ENCODE measurements at regions not wholly inside any gene's neighbourhood (a gene's known extent, or its start where the extent isn't known, plus 50 kb on each side); places are given as distances from the start of the nearest gene placed in this dataset.
A peak's percentile ranks its signal among the peaks of the same experiment; 100 is the strongest.

GRCh38 chr12:30015631-30016337, 232.0 kb upstream of the TMTC1 start:
- no peak for DNase-seq (ENCODE audit: low spot score)
- intact Hi-C loops (cut with DNase I), result no loop called here
- ATAC-seq, result no peak

GRCh38 chr12:30014991-30015390, 231.2 kb upstream of the TMTC1 start:
- ATAC-seq, result no peak
- no peak for DNase-seq (ENCODE audit: low spot score)
- intact Hi-C loops (cut with DNase I), result no loop called here

GRCh38 chr12:30012816-30013450, 229.2 kb upstream of the TMTC1 start:
- ATAC-seq, result no peak

DNA sequence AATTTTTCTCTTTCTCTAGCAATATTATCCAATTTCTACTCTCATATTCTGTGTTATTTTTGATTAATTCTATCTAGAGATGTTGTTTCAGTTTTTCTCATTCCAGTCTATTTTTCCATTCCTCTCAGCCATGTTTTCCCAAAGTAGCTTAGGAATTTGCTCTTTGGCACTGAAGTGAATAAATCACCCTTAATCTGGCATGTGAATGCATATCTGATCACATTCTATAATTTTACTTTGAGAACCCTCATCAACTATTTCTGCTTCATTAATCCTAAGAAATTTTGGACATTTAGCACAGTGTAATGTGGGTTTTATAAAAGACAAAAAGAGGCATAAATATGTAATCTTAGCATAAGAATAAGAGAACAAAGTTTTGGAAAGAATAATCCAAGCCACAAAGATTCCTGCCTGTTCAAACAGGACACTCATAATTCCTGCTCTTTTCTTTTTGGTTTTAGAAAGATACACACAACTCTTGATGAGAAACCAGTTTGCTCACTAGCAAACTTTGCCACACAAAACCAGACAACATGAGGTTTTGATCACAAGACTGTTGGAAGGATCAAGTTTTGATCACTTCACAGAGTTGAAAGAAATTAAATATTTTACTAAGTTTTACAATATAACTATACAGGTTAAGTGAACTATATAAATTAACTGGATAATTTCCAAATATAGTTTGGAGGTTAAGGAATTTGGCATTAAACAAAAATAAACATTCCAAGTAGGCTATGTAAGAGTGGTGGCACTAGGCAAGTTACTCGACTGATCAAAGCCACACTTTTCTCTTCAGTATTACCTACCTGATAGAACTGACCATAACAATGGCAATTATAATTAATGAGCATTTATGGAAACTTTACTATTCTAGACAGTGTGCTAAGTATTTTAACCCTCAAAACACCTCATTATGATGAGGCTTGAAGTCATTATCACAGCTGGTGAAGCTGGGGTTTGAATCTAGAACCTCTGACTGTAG, 226.6 kb upstream of the TMTC1 start:
- ATAC-seq (peak; percentile 51), DNase-seq (ENCODE audit: low spot score) (no peak)
- intact Hi-C loops (cut with DNase I), result no loop called here

More at GRCh38 chr12:30012816-30013450, 229.2 kb upstream of the TMTC1 start:
- intact Hi-C loops (cut with DNase I), result no loop called here
- DNase-seq (ENCODE audit: low spot score), result no peak

- ATAC-seq (peak; percentile 14), DNase-seq (ENCODE audit: low spot score) (no peak)
- intact Hi-C loops (cut with DNase I), result no loop called here
Observed at GRCh38 chr12:30006021-30006420, 222.3 kb upstream of the TMTC1 start.

- DNase-seq (ENCODE audit: low spot score), result no peak
- no peak for ATAC-seq
- intact Hi-C loops (cut with DNase I), result no loop called here
Observed at GRCh38 chr12:30003321-30003720, 219.6 kb upstream of the TMTC1 start.

- DNase-seq (ENCODE audit: low spot score) (no peak), ATAC-seq (no peak)
- intact Hi-C loops (cut with DNase I), result no loop called here
Observed at GRCh38 chr12:30002677-30003076, 218.9 kb upstream of the TMTC1 start.

DNA sequence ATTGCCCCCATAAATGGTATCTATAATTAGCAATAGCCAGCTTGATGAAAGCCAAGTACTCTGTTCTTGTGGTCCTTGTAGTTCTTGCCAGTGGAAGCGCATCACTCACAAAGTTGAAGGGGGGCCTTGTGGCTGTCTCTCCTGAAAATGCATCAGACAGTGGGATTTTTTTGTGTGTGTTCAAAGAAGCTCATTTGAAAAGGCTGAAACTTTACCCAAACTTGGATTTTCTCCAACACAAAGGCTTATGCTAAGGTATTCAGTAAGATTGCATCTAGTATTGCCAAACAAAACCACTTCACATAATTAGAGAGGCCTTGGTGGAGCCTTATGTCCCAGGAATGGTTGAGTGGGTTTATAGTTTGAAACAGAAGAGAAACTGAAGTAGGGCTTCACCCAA, 216.7 kb upstream of the TMTC1 start:
- ATAC-seq, result no peak
- intact Hi-C loops (cut with DNase I), result no loop called here
- no peak for DNase-seq (ENCODE audit: low spot score)

DNA sequence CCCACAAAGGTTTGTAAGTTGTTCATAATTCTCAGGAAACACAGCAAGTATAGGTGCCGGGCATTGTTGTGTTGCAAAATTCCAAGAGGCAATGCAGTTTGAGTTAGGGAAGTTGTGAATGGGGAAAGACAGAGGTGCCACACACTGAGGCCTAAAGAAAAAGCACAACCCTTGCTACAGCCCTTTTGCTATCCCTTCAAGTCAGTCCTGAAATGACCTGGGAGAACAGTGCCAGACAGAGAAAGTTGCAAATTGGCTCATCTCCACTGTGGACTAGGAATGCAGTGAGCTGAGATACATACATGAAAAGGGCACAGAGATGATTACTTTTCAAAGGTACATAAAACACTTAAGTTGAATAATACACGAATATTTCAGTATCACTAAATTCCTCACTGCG, 213.3 kb upstream of the TMTC1 start:
- intact Hi-C loops (cut with DNase I), result no loop called here
- DNase-seq (ENCODE audit: low spot score) (no peak), ATAC-seq (no peak)

DNA sequence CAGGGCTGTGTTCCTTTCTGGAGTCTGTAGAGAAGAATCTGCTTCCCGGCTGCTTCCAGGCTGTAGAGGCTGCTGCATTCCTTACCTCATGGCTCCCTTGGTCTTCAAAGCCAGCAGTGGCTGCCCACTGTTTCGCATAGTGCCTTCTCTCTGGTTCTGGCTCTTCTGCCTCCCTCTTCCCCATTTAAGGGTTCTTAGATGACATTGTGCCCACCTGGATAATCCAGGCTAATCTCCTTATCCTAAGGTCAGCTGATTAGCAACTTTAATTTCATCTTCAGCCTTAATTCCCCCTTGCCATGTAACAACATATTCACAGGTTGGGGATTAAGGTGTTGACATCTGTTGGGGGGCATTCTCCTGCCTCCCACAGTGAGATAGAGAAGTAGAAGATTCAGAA, 208.6 kb upstream of the TMTC1 start:
- DNase-seq (ENCODE audit: low spot score), result no peak
- ATAC-seq, result no peak
- intact Hi-C loops (cut with DNase I), result no loop called here

DNA sequence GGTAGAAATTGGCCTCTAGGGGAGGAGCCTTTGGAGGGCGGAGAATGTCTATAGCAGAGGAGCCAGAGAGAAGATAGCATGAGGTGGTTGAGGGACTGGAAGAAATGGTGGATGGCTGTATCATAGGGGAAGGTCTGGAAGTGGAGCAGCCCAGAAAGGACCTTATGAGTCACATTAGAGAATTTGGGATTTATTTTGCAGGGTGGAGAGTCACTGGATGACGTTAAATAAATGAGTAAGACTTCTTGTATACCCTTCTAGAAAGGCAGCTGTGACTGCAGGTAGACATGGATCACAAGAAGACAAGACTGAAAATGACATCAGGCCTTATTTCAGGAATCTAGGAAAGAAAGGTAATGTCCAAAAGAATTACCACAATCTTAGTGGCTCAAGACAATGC, 208.2 kb upstream of the TMTC1 start:
- intact Hi-C loops (cut with DNase I), result no loop called here
- ATAC-seq (no peak), DNase-seq (ENCODE audit: low spot score) (no peak)

GRCh38 chr12:29990971-29991370, 207.2 kb upstream of the TMTC1 start:
- intact Hi-C loops (cut with DNase I), result no loop called here
- ATAC-seq (no peak), DNase-seq (ENCODE audit: low spot score) (no peak)

GRCh38 chr12:29983851-29984250, 200.1 kb upstream of the TMTC1 start:
- ATAC-seq, result peak; percentile 36
- no peak for DNase-seq (ENCODE audit: low spot score)
- intact Hi-C loops (cut with DNase I), result no loop called here

DNA sequence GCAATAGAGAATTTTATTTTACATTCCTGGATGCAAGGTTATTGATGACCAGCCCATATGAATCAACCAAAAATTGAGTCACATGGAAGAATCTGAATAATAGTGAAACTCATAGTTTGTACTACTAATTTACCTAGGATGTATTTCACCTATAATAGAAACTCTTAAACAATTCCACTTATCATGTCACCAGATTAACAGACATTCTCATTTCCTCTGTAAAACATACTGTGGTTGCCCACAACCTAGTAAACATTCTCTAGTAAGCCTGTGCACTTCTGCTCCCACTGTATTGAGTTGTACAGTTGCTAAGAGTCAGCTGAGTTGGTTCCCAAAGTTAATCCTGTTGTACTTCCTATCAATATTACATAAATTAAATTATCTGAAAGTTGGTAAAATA, 196.6 kb upstream of the TMTC1 start:
- DNase-seq (ENCODE audit: low spot score) (no peak), ATAC-seq (no peak)
- intact Hi-C loops (cut with DNase I), result no loop called here

- intact Hi-C loops (cut with DNase I), result no loop called here
- ATAC-seq (no peak), DNase-seq (ENCODE audit: low spot score) (no peak)
Observed at GRCh38 chr12:29971446-29971845, 187.7 kb upstream of the TMTC1 start.

DNA sequence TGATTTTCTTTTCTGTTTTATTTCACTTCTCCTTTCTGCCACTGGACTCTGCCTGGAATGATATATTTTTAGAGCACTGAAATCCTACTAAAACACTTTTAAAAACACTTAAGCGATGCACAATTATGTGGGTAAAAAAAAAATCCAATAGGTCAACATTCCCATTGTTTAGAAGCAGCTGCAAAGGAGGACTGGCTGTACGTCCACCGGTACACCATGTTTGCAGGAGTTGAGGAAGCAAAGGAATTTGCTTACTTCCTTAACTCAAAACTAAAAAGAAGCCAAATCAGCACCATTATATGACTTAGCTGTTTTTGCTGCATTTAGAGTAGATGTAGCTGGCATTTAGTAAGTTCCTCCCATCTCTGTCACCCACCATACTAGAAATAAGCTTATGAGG, 186.8 kb upstream of the TMTC1 start:
- no peak for DNase-seq (ENCODE audit: low spot score)
- intact Hi-C loops (cut with DNase I), result no loop called here
- ATAC-seq, result no peak

- intact Hi-C loops (cut with DNase I), result no loop called here
- ATAC-seq, result no peak
Observed at GRCh38 chr12:29962276-29963035, 178.7 kb upstream of the TMTC1 start.

DNA sequence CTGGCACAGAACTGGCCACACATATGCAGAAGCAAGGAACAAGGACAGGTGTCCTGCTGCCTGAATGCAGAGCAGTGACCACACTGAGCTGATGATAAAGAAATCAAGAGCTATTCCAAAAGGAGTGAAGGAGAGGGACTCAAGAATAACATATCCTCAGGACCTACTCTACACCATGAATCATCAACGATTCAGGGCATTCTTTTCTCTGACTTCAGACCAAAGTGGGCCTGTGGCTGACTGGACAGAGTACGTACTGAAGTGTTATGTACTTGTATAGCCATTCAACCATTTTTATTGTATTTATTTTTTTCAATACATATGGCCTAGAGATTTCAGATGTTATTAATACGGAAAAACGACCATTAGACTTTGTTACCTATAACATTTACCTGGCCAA, 177.5 kb upstream of the TMTC1 start:
- intact Hi-C loops (cut with DNase I), result no loop called here
- no peak for DNase-seq (ENCODE audit: low spot score)

More at GRCh38 chr12:29962276-29963035, 178.7 kb upstream of the TMTC1 start:
- DNase-seq (ENCODE audit: low spot score), result no peak

DNA sequence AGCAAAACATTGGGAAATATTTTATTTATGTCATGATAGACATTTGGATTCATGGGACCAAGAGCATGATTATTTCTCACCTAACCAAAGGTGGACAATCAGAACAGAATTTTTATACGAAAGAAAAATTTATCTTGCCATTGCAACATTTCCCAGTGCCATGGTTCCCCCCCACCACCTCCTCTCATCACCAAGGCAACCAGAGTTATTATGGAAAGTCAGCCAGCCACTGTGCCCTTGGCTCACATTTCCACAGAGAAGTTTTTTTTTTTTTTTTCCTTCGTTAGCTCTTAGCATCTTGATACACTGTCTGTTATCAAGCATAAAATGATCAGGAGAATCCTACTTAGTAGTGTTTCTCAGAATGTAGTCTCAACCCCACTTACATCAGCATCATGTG, 176.4 kb upstream of the TMTC1 start:
- DNase-seq (ENCODE audit: low spot score), result no peak
- intact Hi-C loops (cut with DNase I), result no loop called here
- ATAC-seq, result no peak

More for the DNA sequence above, 177.5 kb upstream of the TMTC1 start:
- ATAC-seq, result no peak
